GM12892 (cell line): ENCODE measurements at regions not wholly inside any gene's neighbourhood (a gene's known extent, or its start where the extent isn't known, plus 50 kb on each side); places are given as distances from the start of the nearest gene placed in this dataset.

ENCODE experiments used
- POLR2A ChIP-seq: IDR thresholded peaks from 2 replicates; pipeline ENCODE4 v1.6.1; 2011; ENCODE audit warnings: low read depth, low read length, control low read depth
- TAF1 ChIP-seq: IDR thresholded peaks from 2 replicates; pipeline ENCODE4 v1.6.1; 2011; ENCODE audit warnings: low read depth, mild to moderate bottlenecking, control low read depth, low read length, borderline replicate concordance

GRCh38 chr6:132977413-132977812 is 163.0 kb downstream of the RPS12 start:
- no peak for TF ChIP-seq POLR2A
- TF ChIP-seq TAF1 = no peak
